Activated CD4-positive, alpha-beta T cell treated with anti-CD3 and anti-CD28 coated beads for 24 hours (primary cell): ENCODE measurements at regions not wholly inside any gene's neighbourhood (a gene's known extent, or its start where the extent isn't known, plus 50 kb on each side); places are given as distances from the start of the nearest gene placed in this dataset.
"Not testable (repeated sequence)": the region's sequence is repeated elsewhere in the genome, so short reads cannot be mapped to it uniquely, and the experiment has no call there.

Experiments
- DNase-seq, 2 donors: peaks; one replicate each; pipeline ENCODE4 v3.0.0-alpha.2; 2020; ENCODE audit warnings: low read depth in 2 of 2

GRCh38 chr9:25913806-25914205 is 235.6 kb upstream of the TUSC1 start:
- DNase-seq = no peak

DNA sequence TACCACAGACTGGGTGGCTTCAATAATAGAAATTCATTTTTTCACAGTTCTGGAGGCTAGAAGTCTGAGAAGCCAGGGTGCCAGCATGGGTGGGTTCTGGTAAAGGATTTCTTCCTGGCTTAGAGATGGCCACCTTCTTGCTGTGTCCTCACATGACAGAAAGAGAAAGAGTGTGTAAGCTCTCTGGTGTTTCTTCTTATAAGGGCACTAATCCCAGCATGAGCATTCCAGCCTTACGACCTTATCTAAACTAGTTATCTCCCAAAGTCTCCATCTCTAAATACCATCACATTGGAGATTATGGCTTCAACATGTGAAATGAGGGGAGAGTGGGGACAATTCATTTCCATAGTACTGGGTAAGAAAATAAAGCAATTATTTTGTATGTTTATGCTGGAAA is 226.5 kb upstream of the TUSC1 start:
- no peak for DNase-seq

- no peak for DNase-seq
Observed at GRCh38 chr9:25891527-25891926, 213.3 kb upstream of the TUSC1 start.

DNA sequence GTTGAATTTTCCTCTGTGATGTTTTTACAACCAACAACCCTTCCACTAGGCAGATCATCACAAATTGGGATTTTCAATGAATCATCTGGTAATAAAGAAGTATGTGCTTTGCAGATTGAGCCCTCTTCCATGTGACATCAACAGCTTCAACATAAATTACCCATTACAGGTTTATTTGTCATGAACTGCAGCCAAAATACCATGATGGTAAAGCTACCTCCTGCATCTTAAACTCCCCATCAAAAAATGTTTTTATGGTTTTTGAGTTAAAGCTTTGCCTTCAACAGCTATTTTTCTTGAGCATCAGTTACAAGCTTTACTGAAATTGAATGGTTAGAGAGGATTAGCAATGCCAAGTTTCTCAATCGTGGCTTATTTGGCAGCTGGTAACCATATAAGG is 211.4 kb upstream of the TUSC1 start:
- DNase-seq = no peak

DNA sequence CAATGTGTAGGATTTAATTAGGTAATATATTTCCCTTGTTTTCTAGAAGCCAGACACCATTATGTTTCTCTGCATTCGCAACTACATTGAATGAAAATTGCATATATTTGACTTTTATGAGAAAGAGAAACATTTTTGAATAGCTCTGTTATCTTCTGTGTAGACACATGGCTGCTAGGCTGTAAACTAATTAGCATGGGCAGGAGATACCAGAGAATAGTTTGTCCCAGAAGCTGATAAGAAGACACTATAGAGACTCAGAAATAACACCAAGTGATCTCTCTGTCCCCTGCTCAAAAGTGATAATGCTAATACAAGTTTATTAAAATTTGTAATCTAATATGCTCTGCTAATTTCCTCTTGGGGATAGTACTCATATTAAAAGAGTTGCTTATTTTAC is 198.0 kb upstream of the TUSC1 start:
- no peak for DNase-seq

- DNase-seq = no peak
Observed at GRCh38 chr9:25864509-25864908, 186.3 kb upstream of the TUSC1 start.

DNA sequence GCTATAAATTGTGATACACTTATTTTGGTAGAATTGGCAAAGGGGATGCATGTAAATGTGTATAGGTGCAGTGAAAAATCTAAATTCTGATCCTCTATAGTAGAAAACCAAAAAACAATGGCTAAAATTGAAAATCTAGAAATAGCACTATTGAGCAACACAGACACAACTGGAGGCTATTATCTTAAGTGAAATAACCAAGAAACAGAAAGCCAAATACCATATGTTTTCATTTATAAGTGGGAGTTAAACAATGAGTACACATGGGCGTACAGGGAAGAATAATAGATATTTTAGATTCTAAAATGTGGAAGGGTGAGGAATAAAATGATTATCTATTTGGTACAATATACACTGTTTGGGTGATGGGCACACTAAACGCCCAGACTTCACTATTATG is 183.2 kb upstream of the TUSC1 start:
- no peak for DNase-seq

- DNase-seq = no peak
Observed at GRCh38 chr9:25857147-25857546, 178.9 kb upstream of the TUSC1 start.

GRCh38 chr9:25850803-25851202 is 172.6 kb upstream of the TUSC1 start:
- DNase-seq = no peak

DNA sequence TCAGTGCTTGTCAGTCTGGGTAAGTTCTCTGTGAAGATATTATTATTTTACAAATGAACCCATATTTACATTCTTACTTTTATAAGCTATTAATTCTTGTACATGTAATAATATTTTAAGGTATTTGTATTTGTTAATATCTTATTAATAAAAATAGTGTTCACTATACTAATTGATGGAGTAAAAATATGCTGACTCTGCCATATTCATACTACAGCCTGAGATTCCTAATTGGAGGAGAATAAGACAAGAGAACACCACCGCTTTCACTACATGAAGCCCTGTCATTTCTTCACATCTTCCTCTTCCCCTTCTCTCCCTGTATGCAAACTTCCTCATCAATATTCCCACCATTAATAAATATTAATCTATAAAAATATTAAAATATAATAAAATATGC is 167.6 kb upstream of the TUSC1 start:
- DNase-seq = no peak

- no peak for DNase-seq
Observed at GRCh38 chr9:25830381-25830780, 152.1 kb upstream of the TUSC1 start.

- no peak for DNase-seq
Observed at GRCh38 chr9:25827626-25828025, 149.4 kb upstream of the TUSC1 start.

GRCh38 chr9:25816439-25816838 is 138.2 kb upstream of the TUSC1 start:
- DNase-seq = no peak

- DNase-seq = no peak
Observed at GRCh38 chr9:25814023-25814422, 135.8 kb upstream of the TUSC1 start.

DNA sequence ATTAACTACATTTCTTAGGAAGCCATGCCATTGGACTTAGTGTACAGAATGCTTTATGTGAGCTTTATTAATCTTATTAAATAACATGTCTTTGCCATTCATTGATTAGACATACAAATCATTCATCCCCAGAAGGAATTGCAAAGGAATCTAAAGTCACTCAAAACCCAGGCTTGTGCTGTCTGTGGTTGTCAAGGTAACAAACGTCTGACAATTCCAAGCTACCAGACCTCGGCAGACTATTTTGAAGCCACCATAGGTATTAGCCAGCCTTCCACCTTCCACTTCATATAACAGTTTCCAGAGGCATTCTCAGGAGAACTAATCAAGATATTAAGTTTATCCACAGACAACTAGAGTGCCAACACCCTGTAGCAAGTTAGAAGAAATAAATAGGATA is 135.2 kb upstream of the TUSC1 start:
- DNase-seq = no peak

DNA sequence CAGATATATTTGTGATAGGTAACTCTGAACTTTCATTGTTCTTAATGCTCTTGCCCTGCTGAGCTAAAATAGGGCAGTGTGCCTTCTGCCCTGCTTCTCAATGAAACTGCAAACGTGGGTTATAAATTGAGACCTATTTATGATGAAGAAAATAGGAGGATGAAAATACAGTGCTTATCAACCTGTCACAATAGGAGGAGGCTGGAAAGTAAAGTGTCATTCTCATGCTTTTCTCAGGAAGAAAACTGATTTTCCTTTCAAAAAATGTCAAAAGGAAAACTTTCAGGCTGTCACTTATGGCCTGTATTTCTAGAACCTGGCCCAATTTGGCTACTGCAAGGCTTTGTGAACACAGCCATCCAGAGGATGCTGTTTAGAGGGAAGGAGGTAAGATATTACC is 130.3 kb upstream of the TUSC1 start:
- DNase-seq = no peak

GRCh38 chr9:25804856-25805255 is 126.6 kb upstream of the TUSC1 start:
- no peak for DNase-seq

- not testable (repeated sequence) for DNase-seq
Observed at GRCh38 chr9:25801989-25802388, 123.7 kb upstream of the TUSC1 start.

DNA sequence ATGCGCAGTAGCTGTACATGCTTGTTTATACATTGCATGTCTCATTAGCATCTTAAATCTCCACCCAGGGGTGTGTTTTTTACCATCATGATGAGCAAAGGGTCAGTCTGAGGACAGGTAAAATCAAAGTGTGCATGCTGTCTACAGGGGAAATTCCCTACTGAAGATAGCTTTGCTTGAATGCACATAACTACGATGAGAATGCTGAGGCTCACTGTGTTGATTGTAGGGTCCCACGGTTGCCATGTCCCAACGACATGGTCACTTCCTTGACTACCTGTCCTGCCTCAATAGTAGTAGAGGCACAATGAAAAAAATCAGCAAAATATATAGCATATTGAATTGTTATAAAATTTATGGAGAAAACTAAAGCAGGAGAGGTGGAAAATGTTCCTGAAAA is 95.6 kb upstream of the TUSC1 start:
- DNase-seq = no peak

DNA sequence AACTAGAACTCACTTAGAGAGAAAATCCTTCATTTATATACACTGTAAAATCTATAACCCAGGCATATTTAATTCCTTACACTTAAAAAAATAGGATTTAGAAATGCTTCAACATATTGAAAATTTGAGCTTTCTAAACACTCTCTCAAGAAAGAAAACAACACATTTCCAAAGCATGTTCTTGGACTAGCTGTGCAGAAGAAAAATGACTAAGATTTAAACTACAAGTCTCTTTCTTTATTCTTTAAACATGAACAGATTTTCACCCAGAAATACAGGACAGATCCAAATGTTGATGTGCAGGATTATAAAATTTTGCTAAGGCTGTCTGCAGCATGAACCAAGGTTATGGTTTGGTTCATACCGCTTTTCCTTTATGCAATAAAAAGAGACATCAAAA is 77.7 kb upstream of the TUSC1 start:
- no peak for DNase-seq

DNA sequence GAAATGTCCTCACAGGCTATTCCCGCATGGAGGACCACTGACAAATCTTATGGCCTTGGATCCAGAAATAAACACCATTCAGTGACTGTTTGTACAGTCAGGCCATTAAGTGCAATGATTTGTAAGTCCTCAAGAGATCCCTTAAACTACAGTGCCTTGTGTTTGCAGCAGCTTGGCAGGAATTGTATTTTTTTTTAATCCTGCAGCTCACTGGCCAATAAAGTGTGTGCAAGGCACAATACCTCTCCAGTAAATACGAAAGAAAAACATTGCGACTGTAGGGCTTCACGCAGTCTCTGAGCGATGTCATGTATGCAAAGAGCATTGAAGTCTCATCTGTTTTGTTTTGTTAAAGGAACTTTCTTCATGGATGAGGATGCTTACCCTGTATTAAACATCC is 74.2 kb upstream of the TUSC1 start:
- DNase-seq = no peak

GRCh38 chr9:25742256-25742655 is 64.0 kb upstream of the TUSC1 start:
- DNase-seq = no peak

GRCh38 chr9:25733336-25733982 is 55.2 kb upstream of the TUSC1 start:
- no peak for DNase-seq
